GM21786 (cell line): ENCODE measurements at regions not wholly inside any gene's neighbourhood (a gene's known extent, or its start where the extent isn't known, plus 50 kb on each side); places are given as distances from the start of the nearest gene placed in this dataset.

Experiments
- ATAC-seq: cut with Tn5 transposase; IDR thresholded peaks from one replicate; pipeline ENCODE4 v1.9.1; 2021; ENCODE audit not compliant: unreplicated experiment

DNA sequence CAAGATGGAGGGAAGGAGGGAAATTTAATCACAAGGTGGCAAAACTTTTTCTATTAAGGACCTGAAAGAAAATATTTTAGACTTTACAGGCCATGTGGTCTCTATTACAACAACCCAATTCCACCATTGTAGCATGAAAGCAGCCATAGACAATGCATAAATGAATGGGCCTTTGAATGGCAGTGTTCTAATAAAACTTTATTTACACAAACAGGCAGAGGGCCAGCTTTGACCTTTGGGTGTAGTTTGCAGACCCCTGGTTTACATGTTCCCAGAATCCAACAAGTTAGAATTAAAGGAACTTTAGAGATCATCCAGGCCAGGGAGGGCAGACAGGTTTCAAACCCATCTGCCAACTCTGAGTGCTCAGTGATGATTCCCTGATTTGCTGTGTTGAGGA lies 95.2 kb downstream of the BANF2 start:
- no peak for ATAC-seq

DNA sequence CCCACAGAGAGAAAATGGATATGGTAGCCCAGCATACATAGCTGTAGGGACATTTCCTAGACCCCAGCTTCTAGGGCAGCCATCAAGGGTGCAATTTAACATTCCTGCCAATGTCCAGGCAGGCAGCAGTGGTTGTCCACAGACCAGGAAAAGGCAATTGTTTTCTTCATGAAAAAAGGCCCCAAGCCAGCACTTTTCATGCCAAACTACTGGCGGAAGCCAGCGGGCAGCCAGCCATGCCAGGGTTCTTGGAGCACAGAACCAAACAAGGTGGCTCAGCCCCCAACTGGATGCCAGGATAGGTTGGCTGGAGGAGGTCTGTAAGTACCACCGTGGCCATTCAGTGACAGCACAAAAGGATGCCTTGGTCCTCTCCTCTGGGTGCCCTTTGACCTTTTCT lies 94.6 kb downstream of the BANF2 start:
- no peak for ATAC-seq

DNA sequence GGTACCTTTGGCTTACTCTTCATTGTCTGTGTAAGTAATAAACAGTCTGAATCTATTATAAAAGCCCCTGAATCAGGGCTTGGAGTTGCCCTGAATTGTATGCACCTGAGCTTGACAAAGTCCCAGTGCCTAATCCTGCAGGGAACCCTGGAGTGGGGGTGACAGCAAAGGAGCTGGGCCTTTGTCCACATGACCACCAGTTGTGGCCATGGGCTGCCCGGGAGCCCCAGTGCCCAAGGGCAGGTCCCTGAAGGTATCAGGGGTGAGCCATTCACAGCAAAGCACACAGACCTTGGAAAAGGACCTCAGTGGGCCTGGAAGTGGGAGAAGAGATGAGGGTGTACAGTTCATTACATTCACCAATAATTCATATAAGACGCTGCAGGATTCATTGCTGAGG lies 94.2 kb downstream of the BANF2 start:
- ATAC-seq, result no peak

DNA sequence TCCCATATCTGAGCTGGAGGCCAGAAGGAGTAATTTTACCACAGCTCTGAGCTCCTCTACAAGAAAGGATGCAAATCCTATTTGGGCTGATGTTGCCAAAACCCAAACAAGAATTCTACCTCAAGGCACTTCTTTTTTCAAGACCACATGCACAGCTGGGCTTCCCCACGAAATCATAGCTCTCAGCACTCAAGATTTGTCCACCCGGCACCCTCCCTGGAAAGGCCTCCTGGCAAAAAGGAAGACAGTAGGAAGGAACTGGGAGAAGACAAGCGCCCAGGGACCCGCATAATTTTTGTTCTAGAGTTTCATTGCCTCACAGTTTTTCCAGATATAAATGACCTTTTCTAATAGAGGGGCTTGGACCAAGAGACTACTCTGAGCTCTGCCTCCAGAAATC lies 90.5 kb downstream of the BANF2 start:
- ATAC-seq, result no peak

DNA sequence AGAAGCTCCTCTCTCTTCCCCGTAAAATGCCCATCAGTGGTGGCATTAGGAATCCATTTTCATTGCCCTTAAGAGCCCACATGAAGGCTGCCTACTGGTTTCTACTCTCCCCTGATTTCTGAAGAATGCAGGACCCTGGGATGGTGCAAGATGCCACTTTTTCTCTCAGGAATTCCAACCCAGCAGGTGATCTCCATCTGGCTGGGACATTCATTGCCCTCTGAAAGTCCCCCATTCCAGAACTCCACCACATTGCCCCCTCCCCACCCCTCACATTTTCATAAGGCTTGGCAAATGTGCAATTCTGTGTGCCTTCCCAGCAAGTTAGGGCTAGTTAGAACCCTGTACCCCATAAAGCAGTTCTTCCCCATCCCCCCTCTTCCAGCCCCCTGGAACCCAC lies 88.0 kb downstream of the BANF2 start:
- ATAC-seq, result no peak

DNA sequence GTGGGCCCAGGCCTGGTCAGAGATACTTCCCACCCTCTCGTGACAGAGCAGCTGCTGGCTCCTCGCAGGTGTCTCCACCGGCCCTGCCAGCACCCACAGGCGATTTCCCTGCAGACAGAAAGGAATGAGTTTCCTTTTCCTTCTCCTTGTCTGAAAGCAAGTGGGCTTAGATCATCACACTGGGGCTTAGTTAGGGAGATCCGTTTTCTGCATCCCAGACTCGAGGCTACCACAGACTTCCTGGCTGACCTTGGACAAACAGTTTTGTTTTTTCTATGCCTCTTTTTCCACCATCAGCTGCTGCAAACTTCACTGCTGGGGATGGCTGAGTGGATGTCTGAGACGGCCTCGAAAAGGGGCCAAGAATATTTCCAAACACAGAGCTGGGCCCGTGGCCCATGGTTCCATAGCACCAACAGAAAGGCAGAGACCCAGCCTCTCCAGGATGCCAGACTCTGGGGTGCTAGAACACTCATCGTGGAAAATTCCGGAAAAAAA lies 86.5 kb downstream of the BANF2 start:
- no peak for ATAC-seq
